GM21737 (cell line): ENCODE measurements at regions not wholly inside any gene's neighbourhood (a gene's known extent, or its start where the extent isn't known, plus 50 kb on each side); places are given as distances from the start of the nearest gene placed in this dataset.

Source experiments
- ATAC-seq: cut with Tn5 transposase; IDR thresholded peaks from one replicate; pipeline ENCODE4 v1.9.1; 2021; ENCODE audit warnings: mild to moderate bottlenecking, moderate library complexity; ENCODE audit not compliant: unreplicated experiment

DNA sequence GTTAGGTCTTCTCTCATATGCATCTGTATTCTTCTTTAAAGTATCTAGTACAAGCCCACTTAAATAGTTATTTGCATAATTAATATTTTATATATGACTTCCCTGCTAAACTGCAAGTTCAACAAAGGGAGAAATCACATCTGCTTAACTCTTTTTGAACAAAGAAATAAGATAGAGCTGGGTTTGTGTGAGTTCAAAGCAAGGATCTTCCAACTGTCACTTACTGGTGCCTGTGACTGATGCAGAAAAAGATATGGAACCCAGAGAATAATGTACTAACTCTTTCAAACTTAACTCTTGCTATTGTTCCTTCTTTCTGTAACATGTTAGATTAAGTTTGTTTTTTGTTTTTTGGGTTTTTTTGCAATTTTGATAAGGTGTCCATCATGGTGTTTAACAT is 71.3 kb upstream of the SP4 start:
- no peak for ATAC-seq

DNA sequence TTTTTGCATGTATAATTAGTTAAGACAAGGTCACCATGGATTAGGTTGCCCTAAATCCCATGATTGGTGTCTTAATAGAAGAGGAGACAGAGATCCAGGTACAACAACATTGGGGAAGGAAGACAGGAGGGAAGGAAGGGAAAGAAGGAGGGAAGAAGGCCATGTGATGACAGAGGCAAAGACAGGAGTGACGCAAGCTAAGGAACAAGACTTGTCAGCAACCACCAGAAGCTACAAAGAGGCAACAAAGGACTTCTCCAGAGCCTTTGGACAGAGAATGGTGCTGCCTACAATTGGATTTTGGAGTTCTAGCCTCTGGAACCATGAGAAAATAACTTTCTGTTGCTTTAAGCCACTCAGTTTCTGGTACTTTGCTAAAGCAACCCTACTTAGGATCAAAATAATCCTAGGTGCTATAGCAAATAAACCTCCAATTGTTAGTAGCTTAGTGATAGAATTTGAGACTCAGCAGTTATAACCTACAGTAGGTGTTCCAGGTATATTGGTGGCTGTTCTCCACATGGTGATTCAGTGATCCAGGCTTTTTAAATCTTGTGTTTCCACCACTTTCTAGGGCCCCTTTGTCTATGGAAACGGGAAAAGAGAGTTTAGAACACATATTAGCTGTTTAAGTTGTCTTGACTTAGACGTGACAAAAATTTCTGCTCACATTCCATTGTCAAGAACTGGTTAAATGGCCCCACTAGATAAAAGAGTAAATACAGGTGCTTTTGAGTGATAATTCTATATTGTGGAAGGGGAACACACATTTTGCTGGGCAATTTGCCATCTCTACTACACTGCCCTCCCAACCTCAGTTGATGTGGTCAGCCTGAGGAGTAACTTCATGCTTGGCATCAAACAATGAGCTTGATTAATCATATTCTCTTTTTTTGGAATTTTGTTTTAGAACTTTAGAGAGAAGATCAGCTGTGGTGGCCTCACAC is 70.5 kb upstream of the SP4 start:
- no peak for ATAC-seq

DNA sequence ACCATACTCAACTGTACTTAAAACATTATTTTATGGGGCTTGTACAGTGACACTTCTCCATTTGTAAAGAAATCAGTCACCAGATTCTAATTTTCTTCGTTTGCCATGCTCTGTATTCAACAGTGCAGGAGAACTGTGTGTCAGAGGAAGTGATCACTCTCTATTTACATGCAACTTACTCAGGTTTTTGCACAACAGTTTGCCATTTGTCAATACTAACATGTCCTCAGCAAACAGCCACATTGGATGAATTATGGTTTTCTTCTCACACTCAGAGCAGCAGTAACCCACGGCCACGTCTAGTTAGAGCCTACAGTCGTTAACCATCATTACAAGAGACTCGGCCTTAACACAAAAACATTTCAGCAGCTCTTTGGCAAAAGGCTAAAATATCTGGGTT is 69.2 kb upstream of the SP4 start:
- no peak for ATAC-seq

DNA sequence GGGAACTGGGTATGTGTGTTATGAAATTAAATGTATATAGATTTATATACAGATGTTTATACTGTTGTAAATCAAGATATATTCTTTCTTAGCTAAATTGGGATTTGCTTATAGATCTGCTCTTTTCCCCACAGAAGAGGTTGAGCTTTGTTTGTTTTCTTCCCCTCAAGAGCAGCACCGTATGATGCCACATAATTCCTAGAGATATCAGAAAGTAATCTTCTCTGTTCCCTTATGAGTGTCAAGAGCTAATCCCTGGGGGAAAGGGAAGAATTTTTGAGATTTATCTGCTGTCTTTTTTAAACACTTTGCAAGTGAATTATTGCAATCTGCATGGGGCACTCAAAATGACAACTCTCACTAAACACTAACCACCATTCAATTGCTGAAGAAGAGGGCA is 68.7 kb upstream of the SP4 start:
- ATAC-seq = no peak

DNA sequence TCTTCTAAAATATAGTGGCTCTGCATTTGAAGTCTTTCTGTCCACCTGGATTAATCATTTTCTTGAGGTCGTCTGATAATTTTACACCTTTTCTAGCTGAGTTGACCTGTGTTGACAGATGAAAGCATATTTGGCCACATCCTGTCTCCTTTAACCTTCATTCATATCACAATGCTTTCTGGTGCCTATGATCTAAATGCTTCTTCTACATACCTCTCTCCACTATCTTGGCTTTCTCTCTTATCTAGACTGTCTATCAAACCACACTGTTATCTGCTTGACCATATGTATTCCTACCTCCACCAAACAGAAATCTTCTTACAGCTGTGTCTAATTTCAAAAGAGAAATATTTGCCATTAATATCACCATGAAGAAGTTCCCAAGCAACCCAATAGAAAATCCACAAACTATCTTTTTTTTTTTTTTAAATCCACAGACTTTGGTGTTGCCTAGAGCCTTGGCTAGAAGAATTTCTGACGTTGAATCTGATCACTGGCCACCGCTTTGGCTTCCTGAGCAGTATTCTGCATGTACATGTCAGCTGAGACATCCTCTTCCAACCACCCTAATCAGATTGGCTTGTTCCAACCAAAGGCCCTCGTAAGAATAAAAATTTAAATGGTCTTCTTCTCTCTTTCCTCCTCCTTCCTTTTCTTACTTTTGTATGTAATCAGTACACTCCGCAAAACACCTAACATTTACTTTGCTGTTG is 66.3 kb upstream of the SP4 start:
- no peak for ATAC-seq

DNA sequence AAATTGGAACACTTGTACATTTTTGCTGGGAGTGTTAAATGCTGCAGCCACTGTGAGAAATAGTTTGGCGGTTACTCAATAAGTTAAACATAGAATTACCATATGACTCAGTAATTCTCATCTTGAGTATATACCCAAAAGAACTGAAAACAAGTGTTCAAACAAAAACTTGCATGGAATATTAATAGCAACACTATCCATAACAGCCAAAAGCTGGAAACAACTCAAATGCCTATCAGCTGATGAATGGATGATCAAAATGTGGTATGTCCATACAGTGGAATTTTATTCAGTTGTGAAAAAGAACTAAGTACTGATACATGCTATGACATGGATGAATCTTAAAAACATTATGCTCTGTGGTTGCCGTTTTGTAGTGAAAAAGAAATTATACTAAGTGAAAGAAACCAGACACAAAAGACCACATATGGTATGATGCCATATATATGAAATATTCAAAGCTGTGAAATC is 63.0 kb upstream of the SP4 start:
- peak; percentile 64 for ATAC-seq

DNA sequence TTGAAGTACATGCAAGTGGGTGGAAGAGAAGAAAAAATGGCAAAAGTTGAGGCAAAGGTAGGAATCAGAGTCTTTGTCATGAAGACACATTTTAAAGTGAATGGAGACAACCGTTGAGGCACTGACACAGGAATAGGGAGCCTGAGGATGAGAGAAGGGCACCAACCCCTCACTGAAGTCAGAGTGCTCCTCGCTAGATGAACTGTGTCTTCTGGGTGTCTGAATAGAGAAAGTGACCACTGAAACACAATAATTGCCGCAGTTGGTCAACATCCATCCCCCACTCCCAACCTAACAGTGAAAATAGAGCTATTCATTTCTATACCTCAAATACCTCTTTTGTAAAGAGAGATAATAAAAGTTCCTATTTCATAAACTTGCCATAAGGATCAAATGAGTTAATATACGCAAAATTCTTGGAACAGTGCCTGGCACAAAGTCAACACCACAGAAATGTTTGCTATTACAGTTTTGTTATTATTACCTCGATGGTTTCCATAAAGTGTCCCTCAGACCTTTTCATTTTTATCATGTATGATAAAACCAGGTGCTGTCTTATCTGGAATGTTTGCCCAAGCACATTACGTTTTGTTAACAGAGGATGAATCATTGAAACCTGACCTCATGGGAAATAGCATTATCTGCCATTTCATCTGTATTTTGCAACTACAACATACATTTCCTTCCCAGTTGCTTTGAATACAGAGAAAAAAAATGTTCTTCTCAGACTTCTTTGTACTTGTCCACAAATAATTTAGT is 61.8 kb upstream of the SP4 start:
- no peak for ATAC-seq

DNA sequence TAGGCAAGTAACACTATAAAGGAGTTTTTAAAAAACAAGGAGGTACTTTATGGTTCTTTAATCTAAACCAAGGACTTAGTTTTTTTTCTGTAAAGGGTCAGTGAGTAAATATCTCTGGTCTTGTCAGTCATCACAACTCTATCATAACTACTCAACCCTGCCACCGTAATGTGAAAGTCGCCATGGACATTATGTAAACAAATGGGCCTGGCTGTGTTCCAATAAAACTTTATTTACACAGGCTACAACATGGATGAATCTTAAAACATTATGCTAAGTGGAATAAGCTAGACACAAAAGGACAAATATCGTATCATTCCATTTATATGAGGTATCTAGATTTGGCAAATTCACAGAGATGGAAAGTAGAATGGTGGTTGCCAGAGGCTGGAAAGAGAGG is 60.8 kb upstream of the SP4 start:
- ATAC-seq = no peak

DNA sequence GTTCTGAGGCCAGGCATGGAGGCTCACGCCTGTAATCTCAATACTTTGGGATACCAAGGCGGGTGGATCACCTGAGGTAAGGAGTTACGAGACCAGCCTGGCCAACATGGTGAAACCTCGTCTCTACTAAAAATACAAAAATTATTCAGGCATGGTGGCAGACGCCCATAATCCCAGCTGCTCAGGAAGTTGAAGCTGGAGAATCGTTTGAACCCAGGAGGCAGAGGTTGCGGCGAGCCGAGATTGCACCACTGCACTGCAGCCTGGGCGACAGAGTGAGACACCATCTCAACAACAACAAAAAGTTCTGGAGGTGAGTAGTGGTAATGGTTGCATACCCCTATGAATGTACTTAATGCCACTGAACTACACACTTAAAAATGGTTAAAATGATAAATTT is 60.3 kb upstream of the SP4 start:
- ATAC-seq = no peak

DNA sequence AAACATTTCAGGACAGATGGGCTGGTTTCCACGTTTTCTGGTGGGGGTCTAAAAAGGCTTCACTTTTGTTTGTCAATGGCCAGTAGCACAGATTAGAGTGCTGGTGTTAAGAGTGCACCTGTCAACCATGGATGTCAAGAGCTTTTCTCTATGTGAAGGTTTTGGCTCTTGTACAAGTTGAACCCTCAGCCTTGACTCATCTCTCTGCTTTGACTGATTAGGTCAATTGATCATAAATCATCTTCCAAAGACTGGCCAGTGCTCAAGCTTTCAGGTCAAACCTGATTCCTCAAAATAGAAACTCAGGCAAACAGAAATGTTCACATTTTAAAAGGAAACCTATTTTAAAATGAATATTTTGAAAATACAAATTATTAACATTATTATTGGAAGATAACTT is 59.6 kb upstream of the SP4 start:
- no peak for ATAC-seq

DNA sequence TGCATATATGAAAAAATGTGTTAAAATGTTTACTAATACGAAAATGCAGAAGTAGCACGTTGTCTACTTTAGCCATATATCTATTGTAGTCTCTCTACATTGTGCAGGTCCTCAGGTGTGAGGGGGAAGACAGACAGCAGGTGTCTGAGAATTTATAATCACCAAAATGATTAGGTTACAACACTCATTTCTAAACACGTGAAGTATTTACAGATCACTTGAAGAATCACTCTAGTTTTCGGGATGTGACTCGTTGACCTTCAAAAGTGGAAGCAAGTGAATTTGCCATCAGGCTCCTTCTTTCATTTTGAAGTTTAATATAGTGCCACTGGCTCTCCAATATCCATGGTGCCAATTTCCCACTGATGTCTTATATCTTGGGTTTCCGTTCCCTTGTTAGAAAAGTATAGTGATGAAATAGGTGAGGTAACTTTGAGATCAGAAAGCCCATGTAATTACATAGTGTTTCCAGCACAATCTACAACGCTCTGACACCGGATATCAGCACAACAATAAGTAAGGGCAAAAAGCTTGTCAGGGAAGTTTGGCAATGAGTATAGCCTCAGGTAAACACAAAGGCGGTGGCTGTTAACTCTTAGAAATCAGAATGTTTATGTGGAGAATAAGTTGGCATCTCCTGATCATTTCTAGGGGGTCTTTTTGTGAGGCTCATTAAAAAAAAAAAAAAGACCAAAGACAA is 57.5 kb upstream of the SP4 start:
- ATAC-seq = no peak

DNA sequence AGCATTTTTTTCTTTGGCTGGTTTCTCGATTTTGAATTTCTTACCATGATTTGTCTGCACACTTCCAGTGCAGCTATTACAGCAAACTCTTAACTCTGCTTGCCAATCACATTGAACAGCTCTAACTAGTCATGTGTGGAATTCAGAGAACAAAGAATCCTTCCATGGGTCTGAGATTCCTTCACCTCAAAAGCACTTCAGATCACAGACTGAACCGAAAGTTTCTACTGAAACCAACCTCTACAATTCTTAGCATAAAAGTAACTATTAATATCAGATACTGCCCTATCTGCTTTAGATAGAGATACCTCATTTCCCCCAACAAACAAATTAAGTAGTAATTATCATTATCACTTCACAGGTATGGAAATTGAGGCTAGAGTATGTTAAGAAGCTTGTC is 56.5 kb upstream of the SP4 start:
- no peak for ATAC-seq

DNA sequence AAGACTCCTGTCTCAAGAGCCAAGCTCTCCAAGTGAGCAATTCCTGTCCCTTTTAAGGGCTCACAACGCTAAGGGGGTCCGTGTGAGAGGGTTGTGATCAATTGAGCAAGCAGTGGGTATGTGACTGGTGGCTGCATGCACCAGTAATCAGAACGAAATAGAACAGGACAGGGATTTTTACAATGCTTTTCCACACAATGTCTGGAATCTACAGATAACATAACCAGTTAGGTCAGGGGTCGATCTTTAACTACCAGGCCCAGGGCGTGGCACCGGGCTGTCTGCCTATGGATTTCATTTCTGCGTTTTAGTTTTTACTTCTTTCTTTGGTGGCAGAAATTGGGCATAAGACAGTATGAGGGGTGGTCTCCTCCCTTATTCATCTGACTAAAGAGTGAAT is 54.9 kb upstream of the SP4 start:
- no peak for ATAC-seq

DNA sequence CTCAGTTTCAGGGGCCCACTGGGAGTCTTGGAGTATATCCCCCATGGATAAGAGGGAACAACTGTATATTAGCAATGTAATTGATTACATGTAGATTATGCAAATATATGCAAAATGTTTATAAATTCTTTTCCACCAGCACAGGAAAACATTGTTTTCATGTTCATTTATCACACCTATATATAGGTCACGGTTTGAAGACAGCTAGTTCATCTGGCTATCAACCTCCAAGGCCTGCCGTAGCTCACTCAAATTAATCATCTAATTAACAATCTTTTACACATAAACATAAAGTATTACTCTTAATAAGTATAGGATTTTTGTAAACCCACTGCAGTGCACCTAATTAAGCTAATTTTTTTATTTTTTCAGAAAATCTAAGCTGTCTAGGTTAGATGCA is 53.7 kb upstream of the SP4 start:
- no peak for ATAC-seq

DNA sequence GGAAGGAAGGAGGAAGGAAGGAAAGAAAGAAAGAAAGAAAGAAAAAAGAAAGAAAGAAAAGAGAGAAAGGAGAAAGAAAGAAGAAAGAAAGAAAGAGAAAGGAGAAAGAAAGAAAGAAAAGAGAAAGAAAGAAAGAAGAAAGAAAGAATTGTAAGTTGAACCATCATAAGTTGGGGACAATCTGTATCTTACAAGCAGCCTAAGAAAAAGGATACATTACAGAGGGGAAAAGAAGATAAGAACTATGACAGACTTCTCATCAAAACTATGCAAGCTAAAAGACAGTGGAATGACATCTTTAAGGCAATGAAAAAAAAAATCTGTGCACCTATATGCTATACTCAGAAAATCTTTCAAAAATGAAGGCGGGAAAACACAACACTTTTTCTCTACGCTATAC is 50.3 kb upstream of the SP4 start:
- ATAC-seq = no peak
